ENCODE measurements at regions not wholly inside any gene's neighbourhood (a gene's known extent, or its start where the extent isn't known, plus 50 kb on each side); places are given as distances from the start of the nearest gene placed in this dataset.
"Not testable (repeated sequence)": the region's sequence is repeated elsewhere in the genome, so short reads cannot be mapped to it uniquely, and the experiment has no call there.

GRCh38 chrX:112197840-112198239, 115.3 kb upstream of the TRPC5 start:
- Histone ChIP-seq H3K36me3 (no peaks in the 10 kb centered on the region), H3K4me3 (no peak overlapping the region), H3K4me1 (ENCODE audit: low read depth) (no peaks in the 10 kb centered on the region), H3K27ac (no peak overlapping the region), H3K27me3 (no peaks in the 10 kb centered on the region), H3K9me3 (ENCODE audit: low read depth) (no peaks in the 10 kb centered on the region)
- no peak for TF ChIP-seq CTCF (IDR thresholded peaks at IDR 0.05; ENCODE audit: low read depth, low read length)
- no peak for DNase-seq (ENCODE audit: low read depth in 1 of 2, low spot score in 1 of 2)

- H3K9me3 ChIP-seq (ENCODE audit: low read depth), result no peaks in the 10 kb centered on the region
- TF ChIP-seq CTCF (IDR thresholded peaks at IDR 0.05; ENCODE audit: low read depth, low read length), result no peak
- no peak overlapping the region for H3K4me3 ChIP-seq
- no peaks in the 10 kb centered on the region for H3K36me3 ChIP-seq
- DNase-seq (ENCODE audit: low read depth in 1 of 2, low spot score in 1 of 2), result no peak
- H3K27ac ChIP-seq, result no peak overlapping the region
- H3K4me1 ChIP-seq (ENCODE audit: low read depth), result no peaks in the 10 kb centered on the region
- H3K27me3 ChIP-seq, result no peaks in the 10 kb centered on the region
These were observed 108.1 kb upstream of the TRPC5 start for GRCh38 chrX:112190646-112191045.

GRCh38 chrX:112181361-112181760, 98.8 kb upstream of the TRPC5 start:
- H3K27ac ChIP-seq; H3K4me1 ChIP-seq (ENCODE audit: low read depth); H3K27me3 ChIP-seq; H3K9me3 ChIP-seq (ENCODE audit: low read depth); H3K4me3 ChIP-seq; H3K36me3 ChIP-seq; DNase-seq (ENCODE audit: low read depth in 1 of 2, low spot score in 1 of 2): not testable (repeated sequence)

- H3K27ac ChIP-seq, result no peak overlapping the region
- H3K36me3 ChIP-seq, result no peaks in the 10 kb centered on the region
- no peak for TF ChIP-seq CTCF (IDR thresholded peaks at IDR 0.05; ENCODE audit: low read depth, low read length)
- H3K27me3 ChIP-seq, result no peaks in the 10 kb centered on the region
- DNase-seq (ENCODE audit: low read depth in 1 of 2, low spot score in 1 of 2), result no peak
- no peak overlapping the region for H3K4me3 ChIP-seq
- no peaks in the 10 kb centered on the region for H3K9me3 ChIP-seq (ENCODE audit: low read depth)
- H3K4me1 ChIP-seq (ENCODE audit: low read depth), result no peaks in the 10 kb centered on the region
These were observed 81.8 kb upstream of the TRPC5 start for GRCh38 chrX:112164420-112164819.

- DNase-seq (ENCODE audit: low read depth in 1 of 2, low spot score in 1 of 2), result no peak
- Histone ChIP-seq H3K27ac (no peak overlapping the region), H3K27me3 (no peaks in the 10 kb centered on the region), H3K4me3 (no peak overlapping the region), H3K9me3 (ENCODE audit: low read depth) (no peaks in the 10 kb centered on the region), H3K36me3 (no peaks in the 10 kb centered on the region), H3K4me1 (ENCODE audit: low read depth) (no peaks in the 10 kb centered on the region)
- TF ChIP-seq CTCF (IDR thresholded peaks at IDR 0.05; ENCODE audit: low read depth, low read length), result no peak
These were observed 81.3 kb upstream of the TRPC5 start for GRCh38 chrX:112163906-112164305.

GRCh38 chrX:112148397-112148796, 65.8 kb upstream of the TRPC5 start:
- Histone ChIP-seq H3K27ac (no peak overlapping the region), H3K9me3 (ENCODE audit: low read depth) (no peaks in the 10 kb centered on the region), H3K27me3 (no peaks in the 10 kb centered on the region), H3K36me3 (no peaks in the 10 kb centered on the region), H3K4me3 (no peak overlapping the region), H3K4me1 (ENCODE audit: low read depth) (no peaks in the 10 kb centered on the region)
- no peak for DNase-seq (ENCODE audit: low read depth in 1 of 2, low spot score in 1 of 2)
- no peak for TF ChIP-seq CTCF (IDR thresholded peaks at IDR 0.05; ENCODE audit: low read depth, low read length)
